GM12874 (cell line): ENCODE measurements at regions not wholly inside any gene's neighbourhood (a gene's known extent, or its start where the extent isn't known, plus 50 kb on each side); places are given as distances from the start of the nearest gene placed in this dataset.

ENCODE experiments used
- TF ChIP-seq, protein P1 (sequence below): IDR thresholded peaks from 2 replicates; pipeline ENCODE4 v1.5.1; 2011; ENCODE audit warnings: low read depth, mild to moderate bottlenecking, control low read depth, low read length, moderate library complexity; ENCODE audit not compliant: insufficient read depth

DNA sequence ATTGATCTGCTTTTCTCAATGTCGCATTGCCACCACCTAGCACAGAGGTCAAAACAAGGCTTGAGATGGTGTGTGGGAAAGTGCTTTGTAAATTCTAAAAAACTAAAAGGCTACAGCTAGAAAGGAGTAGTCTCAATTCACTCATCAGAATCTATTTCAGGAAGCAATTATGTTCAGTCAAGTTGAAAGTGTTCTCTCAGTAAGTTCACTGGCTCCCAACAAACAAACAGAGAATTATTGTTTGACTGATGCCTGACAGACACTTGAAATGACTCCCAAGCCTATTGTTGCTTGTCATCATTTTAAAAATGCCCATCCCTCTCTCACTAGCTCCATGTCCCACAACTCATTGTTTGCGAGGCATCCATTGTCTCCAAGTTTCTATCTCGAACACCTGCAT lies 419.6 kb upstream of the CPEB2 start:
- TF ChIP-seq, protein P1, sequence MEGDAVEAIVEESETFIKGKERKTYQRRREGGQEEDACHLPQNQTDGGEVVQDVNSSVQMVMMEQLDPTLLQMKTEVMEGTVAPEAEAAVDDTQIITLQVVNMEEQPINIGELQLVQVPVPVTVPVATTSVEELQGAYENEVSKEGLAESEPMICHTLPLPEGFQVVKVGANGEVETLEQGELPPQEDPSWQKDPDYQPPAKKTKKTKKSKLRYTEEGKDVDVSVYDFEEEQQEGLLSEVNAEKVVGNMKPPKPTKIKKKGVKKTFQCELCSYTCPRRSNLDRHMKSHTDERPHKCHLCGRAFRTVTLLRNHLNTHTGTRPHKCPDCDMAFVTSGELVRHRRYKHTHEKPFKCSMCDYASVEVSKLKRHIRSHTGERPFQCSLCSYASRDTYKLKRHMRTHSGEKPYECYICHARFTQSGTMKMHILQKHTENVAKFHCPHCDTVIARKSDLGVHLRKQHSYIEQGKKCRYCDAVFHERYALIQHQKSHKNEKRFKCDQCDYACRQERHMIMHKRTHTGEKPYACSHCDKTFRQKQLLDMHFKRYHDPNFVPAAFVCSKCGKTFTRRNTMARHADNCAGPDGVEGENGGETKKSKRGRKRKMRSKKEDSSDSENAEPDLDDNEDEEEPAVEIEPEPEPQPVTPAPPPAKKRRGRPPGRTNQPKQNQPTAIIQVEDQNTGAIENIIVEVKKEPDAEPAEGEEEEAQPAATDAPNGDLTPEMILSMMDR, result no peak

DNA sequence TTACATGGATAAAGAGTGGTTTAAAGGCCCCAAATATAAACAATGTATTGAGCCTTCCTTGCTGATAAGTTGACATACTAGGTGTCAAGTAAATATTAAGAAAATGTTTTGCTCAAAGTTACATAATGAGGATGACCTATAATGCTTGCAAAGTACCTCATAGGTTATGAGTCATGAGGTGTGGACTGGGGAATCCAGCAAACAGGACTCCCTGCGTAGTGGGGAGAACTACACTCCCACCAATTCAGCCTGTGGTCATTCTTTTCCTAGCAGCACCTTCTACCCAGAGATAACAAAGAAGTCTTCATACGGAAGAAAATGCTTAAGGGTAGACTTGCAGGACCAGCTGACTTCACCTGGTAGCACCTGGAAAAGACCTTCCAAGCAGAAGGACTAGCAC lies 418.9 kb upstream of the CPEB2 start:
- TF ChIP-seq, protein P1, result no peak

DNA sequence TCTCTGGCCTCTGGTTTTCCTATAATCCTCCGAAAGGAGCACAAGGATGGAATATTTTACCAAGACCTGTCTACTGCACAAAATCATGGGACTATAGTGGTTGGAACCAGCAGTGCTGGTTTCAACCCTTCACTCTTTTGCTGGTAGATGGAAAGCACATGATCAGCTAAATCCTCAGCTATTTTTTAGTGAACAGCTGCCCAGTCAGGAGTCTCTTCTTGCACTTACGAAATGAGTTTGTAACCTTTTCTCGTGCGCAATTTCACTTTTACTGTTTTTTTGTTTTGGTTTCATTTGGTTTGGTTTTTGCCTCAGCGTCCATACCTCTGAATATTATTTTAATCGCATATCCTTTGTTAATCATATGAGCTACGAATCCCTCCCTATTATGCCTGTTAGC lies 418.5 kb upstream of the CPEB2 start:
- TF ChIP-seq, protein P1, result no peak

DNA sequence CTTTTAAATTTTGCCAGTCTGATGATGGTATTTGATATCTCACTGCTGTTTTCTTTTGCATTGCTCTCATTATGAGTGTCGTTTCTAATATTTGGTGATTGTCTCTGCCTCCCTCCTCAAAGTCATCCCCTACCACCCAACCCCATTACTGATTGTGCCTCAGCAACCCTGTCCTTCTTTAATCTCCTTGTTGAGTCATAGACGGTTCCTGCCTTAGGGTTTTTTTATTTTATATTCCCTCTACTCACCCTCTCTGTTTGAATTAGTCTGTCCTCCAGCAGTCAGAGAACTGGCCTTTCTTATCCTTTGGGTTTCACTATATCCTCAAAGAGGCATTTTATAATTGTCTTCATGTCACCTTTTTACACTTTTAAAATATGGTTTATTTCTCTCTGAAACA lies 409.3 kb upstream of the CPEB2 start:
- TF ChIP-seq, protein P1, result no peak

DNA sequence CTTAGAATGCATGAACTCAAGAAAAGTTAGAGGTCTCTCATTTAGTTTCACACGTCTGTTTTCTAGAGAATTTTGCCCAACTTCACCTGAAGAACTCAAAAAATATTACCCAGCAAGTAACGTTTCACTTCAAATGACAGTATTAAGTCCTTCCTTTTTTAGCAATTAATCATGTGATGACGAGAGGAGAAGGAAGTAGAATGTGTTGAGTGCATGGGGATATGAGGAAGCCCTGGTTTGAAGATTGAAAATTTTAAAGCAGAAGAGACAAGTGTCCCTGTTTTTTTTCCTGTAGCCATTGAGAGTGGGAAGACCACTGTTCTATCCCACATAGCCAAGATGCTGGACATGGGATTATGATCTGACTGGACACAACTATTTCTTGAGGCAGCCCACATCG lies 406.3 kb upstream of the CPEB2 start:
- TF ChIP-seq, protein P1, result no peak

DNA sequence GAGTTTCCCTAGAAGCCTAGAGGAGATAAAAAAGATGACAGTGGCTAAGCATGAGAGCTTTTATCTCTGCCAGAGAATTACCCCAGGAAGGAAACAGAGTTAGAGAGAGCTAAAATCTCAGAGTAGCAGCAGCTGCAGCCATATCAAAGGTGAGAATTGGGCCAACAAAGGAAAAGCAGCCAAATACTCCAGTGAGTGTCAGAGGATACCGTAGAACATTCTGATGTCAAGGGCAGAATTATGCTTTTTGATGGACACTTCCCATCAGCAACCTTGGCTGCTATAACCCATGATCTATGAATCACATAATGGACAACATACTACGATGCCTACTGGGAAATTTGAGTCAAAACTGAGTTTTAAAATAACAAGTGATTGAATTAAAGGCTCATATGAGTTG lies 405.8 kb upstream of the CPEB2 start:
- TF ChIP-seq, protein P1, result no peak

DNA sequence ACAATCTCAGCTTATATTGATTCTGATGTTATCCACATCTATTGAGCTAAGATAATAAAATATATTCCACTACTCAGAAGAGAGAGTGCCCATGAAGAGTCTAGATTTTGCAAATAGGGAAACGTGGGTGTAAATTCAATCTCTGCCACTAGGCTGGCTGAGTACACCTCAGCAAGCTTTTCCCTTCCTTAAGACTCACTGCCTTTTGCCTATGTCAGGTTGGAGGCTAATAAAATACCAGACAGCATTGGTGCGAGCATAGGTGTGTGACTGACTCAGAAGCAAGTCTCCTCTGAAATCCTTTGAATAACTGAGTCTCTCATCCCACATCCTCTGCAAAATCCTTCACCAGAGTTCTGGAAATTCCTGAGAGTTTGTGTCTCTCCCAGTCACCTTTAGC lies 405.4 kb upstream of the CPEB2 start:
- TF ChIP-seq, protein P1, result no peak

DNA sequence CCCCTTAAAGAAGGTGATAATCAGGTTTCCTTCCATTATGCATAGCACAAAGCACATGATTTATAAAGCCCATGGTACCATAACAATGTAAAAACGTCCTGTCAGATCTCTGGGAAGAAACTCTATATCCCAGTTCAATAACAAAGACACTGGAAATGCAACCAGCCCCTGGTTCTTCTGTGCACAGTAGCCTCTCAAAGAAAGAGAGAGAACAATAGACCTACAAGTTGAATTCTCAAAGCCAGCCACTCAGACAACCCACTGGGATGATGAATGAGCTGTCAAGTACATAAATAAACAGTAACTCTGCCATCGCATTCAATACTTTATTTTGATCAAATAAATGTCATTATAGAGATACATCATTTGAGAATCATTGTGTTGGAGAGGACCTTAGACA lies 400.1 kb upstream of the CPEB2 start:
- TF ChIP-seq, protein P1, result no peak
